ENCODE measurements at regions not wholly inside any gene's neighbourhood (a gene's known extent, or its start where the extent isn't known, plus 50 kb on each side); places are given as distances from the start of the nearest gene placed in this dataset.

DNA sequence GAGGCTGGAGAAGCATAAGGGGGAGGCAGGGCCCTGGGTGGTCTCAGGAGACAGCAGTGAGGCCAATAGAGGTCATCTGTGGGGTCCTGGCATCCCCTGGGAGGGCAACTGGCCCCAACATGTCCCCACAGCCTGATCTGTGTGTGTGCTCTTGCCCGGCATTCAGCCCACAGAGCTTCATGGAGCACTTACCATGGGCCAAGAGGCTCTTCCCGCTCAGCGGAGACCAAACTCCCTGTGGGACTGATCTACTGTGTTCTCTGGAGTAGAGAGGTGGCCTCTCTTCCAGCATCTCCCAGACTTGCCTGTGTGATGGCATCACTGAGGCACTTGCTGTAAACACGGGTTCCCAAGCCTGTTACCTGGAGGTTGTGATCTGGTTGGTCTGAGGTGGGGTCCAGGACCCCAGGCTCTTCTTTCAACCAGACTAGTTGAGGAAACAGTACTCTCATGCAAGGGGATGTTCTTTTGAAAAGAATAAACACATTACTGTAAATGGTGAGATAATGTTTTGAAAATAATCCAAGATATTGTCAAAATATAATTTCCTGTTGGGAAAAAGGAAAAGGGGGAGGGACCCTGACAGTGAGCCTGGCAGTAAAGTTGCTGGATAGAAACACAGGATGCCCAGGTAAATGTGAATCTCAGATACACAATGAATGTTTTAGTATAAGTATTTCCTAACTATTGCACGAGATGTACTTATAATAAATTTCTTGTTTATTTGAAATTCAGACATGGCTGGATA is 67.6 kb downstream of the SOWAHC start:
- Histone ChIP-seq H3K9me3 (ENCODE audit: control insufficient read depth in 1 of 2, insufficient read depth in 1 of 2, low read depth in 1 of 2, low read length in 2 of 2) (no peaks in the 10 kb centered on the region), H2AFZ (ENCODE audit: low read depth, low read length, poor library complexity, severe bottlenecking) (no peak overlapping the region), H3K79me2 (ENCODE audit: insufficient read depth, low read length) (no peaks in the 10 kb centered on the region), H3K9me2 (ENCODE audit: insufficient read depth) (no peaks in the 10 kb centered on the region), H3K27me3 (ENCODE audit: insufficient read depth, low read length) (no peaks in the 10 kb centered on the region), H3K9ac (ENCODE audit: low read length) (no peak overlapping the region), H3K4me3 (replicated peaks in 1 of 2; ENCODE audit: low read depth in 1 of 2, low read length in 2 of 2) (no peak overlapping the region), H4K20me1 (ENCODE audit: insufficient read depth) (no peaks in the 10 kb centered on the region), H3K27ac (ENCODE audit: low read depth, low read length) (no peak overlapping the region), H3K4me2 (ENCODE audit: low read length) (no peak overlapping the region), H3K4me1 (ENCODE audit: control insufficient read depth in 1 of 2, insufficient read depth in 2 of 2, low read length in 2 of 2) (no peaks in the 10 kb centered on the region), H3K36me3 (ENCODE audit: control insufficient read depth in 1 of 2, insufficient read depth in 2 of 2, low read length in 2 of 2) (no peaks in the 10 kb centered on the region)
- BruUV-seq (replicated peaks) = no TSS peak
- intact Hi-C loops (cut with micrococcal nuclease) = no loop called here
- ChIA-PET POLR2A (no interaction called here), CTCF (no interaction called here), RAD21 (ENCODE audit: low non-redundant PET in 1 of 2, low total read pairs in 2 of 2, uncharacterized antibody in 2 of 2, unreplicated experiment in 2 of 2) (no interaction called here)
- ATAC-seq (no peak), DNase-seq (ENCODE audit: low read depth, low spot score) (no peak)
- TF ChIP-seq, protein P1, sequence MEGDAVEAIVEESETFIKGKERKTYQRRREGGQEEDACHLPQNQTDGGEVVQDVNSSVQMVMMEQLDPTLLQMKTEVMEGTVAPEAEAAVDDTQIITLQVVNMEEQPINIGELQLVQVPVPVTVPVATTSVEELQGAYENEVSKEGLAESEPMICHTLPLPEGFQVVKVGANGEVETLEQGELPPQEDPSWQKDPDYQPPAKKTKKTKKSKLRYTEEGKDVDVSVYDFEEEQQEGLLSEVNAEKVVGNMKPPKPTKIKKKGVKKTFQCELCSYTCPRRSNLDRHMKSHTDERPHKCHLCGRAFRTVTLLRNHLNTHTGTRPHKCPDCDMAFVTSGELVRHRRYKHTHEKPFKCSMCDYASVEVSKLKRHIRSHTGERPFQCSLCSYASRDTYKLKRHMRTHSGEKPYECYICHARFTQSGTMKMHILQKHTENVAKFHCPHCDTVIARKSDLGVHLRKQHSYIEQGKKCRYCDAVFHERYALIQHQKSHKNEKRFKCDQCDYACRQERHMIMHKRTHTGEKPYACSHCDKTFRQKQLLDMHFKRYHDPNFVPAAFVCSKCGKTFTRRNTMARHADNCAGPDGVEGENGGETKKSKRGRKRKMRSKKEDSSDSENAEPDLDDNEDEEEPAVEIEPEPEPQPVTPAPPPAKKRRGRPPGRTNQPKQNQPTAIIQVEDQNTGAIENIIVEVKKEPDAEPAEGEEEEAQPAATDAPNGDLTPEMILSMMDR (IDR thresholded peaks at IDR 0.05 in 2 of 3, conservative IDR thresholded peaks at IDR 0.05 in 1 of 3; ENCODE audit: borderline replicate concordance in 1 of 3, insufficient read depth in 1 of 3, low read depth in 2 of 3, low read length in 2 of 3) = no peak
- TF ChIP-seq ZFX (IDR thresholded peaks at IDR 0.05) = no peak
- TF ChIP-seq SRF (IDR thresholded peaks at IDR 0.05; ENCODE audit: low read depth) = no peak
- TF ChIP-seq EZH2 (IDR thresholded peaks at IDR 0.05) = no peak
- TF ChIP-seq, protein P2, sequence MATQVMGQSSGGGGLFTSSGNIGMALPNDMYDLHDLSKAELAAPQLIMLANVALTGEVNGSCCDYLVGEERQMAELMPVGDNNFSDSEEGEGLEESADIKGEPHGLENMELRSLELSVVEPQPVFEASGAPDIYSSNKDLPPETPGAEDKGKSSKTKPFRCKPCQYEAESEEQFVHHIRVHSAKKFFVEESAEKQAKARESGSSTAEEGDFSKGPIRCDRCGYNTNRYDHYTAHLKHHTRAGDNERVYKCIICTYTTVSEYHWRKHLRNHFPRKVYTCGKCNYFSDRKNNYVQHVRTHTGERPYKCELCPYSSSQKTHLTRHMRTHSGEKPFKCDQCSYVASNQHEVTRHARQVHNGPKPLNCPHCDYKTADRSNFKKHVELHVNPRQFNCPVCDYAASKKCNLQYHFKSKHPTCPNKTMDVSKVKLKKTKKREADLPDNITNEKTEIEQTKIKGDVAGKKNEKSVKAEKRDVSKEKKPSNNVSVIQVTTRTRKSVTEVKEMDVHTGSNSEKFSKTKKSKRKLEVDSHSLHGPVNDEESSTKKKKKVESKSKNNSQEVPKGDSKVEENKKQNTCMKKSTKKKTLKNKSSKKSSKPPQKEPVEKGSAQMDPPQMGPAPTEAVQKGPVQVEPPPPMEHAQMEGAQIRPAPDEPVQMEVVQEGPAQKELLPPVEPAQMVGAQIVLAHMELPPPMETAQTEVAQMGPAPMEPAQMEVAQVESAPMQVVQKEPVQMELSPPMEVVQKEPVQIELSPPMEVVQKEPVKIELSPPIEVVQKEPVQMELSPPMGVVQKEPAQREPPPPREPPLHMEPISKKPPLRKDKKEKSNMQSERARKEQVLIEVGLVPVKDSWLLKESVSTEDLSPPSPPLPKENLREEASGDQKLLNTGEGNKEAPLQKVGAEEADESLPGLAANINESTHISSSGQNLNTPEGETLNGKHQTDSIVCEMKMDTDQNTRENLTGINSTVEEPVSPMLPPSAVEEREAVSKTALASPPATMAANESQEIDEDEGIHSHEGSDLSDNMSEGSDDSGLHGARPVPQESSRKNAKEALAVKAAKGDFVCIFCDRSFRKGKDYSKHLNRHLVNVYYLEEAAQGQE (IDR thresholded peaks at IDR 0.05; ENCODE audit: low read depth) = no peak
- TF ChIP-seq SIN3A (IDR thresholded peaks at IDR 0.05; ENCODE audit: low read depth) = no peak
- TF ChIP-seq, protein P3, sequence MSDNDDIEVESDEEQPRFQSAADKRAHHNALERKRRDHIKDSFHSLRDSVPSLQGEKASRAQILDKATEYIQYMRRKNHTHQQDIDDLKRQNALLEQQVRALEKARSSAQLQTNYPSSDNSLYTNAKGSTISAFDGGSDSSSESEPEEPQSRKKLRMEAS (IDR thresholded peaks at IDR 0.05) = no peak
- TF ChIP-seq RAD21 (IDR thresholded peaks at IDR 0.05; ENCODE audit: low read depth) = no peak
- no peak for TF ChIP-seq CEBPB (IDR thresholded peaks at IDR 0.05; ENCODE audit: low read depth)
- no peak for TF ChIP-seq SP1 (IDR thresholded peaks at IDR 0.05; ENCODE audit: low read depth)
- no peak for TF ChIP-seq POLR2A (IDR thresholded peaks at IDR 0.05; ENCODE audit: borderline replicate concordance, extremely low read depth, insufficient read depth, insufficient read length)
- no peak for TF ChIP-seq YY1 (IDR thresholded peaks at IDR 0.05; ENCODE audit: extremely low read depth, insufficient replicate concordance, low read depth, low read length)
